GM10248 (cell line): ENCODE measurements at regions not wholly inside any gene's neighbourhood (a gene's known extent, or its start where the extent isn't known, plus 50 kb on each side); places are given as distances from the start of the nearest gene placed in this dataset.

ENCODE experiments used
- CTCF ChIA-PET: fragments of 300-600 bp; sonication (Branson Sonifier 250); formaldehyde crosslinking; extraction: SDS; loops from one replicate; lab custom pipeline; 2021; ENCODE audit warnings: antibody characterized with exemption; lab: Yijun Ruan, JAX
- POLR2A ChIA-PET: fragments of 350-650 bp; sonication (Branson Sonifier 250); formaldehyde crosslinking; extraction: SDS; loops from one replicate; lab custom pipeline; 2020; ENCODE audit warnings: antibody characterized with exemption; lab: Yijun Ruan, JAX
- DNase-seq: peaks from one replicate; pipeline ENCODE4 v3.0.0; 2012; ENCODE audit errors: extremely low spot score
- CTCF ChIP-seq: IDR thresholded peaks from 2 replicates; pipeline ENCODE4 v1.5.1; 2012; ENCODE audit warnings: mild to moderate bottlenecking, low read depth; ENCODE audit errors: extremely low read depth, missing control alignments, control extremely low read depth

DNA sequence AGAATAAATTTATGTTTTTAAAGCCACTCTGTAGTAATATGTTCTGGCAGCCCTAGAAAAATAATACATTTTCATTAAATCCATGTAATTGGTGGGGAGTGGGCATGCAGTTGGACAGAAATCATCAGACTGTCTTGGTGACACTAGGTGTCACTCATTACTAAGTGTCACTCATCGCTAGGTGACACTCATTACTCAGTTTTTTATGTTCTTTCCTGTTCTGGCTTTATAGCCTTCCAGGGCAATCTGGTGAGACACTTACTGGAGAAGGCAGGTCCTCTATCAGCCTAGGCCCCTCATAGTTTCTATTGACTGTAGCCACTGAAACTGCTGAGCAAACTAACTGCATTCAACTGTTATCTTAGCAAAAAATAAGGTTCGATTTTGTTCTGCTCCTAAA, 542.1 kb downstream of the SLITRK1 start:
- TF ChIP-seq CTCF: no peak
- ChIA-PET POLR2A (no interaction called here), CTCF (no interaction called here)
- no peak for DNase-seq

GRCh38 chr13:83333614-83334388, 548.5 kb downstream of the SLITRK1 start:
- ChIA-PET POLR2A (no interaction called here), CTCF (no interaction called here)
- no peak for DNase-seq
- TF ChIP-seq CTCF: no peak

GRCh38 chr13:83332751-83333150, 549.5 kb downstream of the SLITRK1 start:
- DNase-seq: no peak
- ChIA-PET CTCF (no interaction called here), POLR2A (no interaction called here)
- no peak for TF ChIP-seq CTCF

DNA sequence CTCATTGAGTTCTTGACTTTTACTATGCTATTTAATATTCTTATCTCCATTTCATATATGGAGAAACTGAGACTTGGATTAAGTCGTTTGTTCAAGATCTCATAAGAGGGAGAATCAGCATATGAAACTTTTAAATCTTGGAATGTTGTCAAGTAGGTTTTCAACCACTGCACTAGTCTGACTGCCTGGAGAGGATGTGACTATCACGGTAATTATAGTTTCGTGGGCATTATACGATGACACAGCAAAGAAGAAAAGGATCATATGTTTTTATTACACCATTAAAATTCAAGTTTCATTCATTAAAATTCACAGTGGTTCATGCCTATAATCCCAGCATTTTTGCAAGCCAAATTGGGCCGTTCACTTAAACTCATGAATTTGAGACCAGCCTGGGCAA, 555.2 kb downstream of the SLITRK1 start:
- CTCF ChIA-PET: no interaction called here
- DNase-seq: no peak
- TF ChIP-seq CTCF: no peak
- POLR2A ChIA-PET: no interaction called here

DNA sequence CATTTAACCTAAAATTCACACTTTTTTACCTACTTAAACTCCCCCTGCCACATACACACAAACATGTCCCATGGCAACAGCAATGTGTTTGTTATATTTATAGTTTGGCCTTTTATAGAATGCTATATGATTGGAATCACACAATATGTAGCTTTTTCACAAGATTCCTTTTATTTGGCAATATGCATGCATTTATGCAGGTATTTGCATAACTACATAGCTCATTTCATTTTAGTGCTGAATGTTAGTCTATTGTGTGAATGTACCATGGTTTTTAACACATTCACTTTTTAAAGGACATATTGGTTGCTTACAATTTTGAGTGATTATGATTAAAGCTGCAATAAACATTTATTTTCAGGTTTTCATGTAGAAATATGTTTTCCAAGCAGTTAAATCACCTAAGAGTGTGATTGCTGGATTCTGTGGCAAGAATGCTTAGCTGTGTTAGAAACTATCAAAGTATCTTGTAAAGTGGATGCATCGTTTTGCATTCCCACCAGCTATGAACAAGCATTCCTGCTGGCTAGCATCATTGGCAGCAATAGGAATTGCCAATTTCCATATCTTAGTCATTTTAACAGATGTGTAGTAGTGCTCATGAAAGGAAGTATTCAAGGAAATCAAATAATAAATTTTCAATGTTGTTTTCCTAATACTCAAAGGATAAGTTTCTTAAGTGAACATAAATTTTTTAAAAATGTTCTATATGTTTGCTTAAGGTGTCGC, 557.0 kb downstream of the SLITRK1 start:
- CTCF ChIA-PET: no interaction called here
- no peak for TF ChIP-seq CTCF
- DNase-seq: no peak
- POLR2A ChIA-PET: no interaction called here

DNA sequence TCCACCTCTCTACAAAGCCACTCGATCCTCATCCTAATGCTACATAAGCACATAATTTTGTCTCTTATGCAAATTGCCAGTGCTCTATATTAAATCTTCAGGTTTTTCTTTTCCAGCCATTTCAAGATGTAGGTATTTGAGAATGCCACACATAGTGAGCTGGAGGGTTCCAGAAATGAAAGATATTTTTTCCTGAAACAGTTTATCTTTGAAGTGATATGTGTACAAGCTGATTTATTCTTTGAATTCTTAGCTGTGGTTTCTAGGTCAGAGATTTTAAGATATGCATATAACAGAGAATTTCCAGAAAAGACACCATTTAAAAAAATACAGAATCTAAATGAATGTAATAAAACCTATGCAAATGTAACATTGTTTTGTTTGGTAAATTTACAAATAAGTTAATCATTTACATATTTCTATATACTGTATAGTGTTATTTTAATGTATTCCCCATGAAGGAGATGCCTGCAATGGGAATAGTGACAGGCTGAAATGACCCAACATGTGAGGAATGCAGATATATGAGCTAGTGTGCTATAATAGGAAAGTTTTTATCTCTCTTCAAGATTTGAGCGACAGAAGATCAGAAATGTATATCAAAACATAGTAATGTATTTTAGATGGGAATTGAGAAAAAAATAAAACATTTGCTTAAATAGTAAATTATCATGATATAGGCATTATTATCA, 570.2 kb downstream of the SLITRK1 start:
- CTCF ChIA-PET: interaction anchor here (1.2 kb wide), 1 partner anchor 11 kb away, joined by 3 read pairs; no protein-coding TSS in a partner anchor

More for the DNA sequence above, 570.2 kb downstream of the SLITRK1 start:
- POLR2A ChIA-PET: no interaction called here
- no peak for TF ChIP-seq CTCF
- no peak for DNase-seq
